AG09319 (cell line): ENCODE measurements at regions not wholly inside any gene's neighbourhood (a gene's known extent, or its start where the extent isn't known, plus 50 kb on each side); places are given as distances from the start of the nearest gene placed in this dataset.

Experiments used
- DNase-seq: peaks from one replicate; pipeline ENCODE4 v3.0.0-alpha.2; 2010; ENCODE audit warnings: low read depth; ENCODE audit errors: extremely low read depth
- TF ChIP-seq, protein P1 (sequence below): IDR thresholded peaks from 2 replicates; pipeline ENCODE4 v1.5.1; 2011; ENCODE audit warnings: low read depth, mild to moderate bottlenecking, inconsistent platforms, low read length, moderate library complexity

DNA sequence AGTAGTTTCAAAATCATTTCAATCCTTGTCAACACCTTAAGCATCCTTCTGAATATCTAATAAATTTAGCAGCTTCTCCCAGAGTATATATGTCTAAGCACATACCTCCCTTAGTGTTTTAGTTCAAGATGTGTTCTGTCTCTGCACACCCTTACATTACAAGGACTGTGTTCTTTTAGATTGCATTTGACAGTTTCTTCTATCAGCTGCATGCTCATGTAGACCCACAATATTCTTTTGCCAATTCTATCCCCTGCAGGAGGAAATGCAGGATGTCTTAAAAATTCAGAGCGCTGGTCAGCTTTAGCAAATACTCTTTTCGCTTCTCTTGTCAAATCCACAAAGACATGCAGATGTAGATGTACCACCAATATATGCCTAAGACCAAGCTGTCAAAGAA lies 145.8 kb upstream of the SLC30A5 start:
- DNase-seq: no peak
- TF ChIP-seq, protein P1, sequence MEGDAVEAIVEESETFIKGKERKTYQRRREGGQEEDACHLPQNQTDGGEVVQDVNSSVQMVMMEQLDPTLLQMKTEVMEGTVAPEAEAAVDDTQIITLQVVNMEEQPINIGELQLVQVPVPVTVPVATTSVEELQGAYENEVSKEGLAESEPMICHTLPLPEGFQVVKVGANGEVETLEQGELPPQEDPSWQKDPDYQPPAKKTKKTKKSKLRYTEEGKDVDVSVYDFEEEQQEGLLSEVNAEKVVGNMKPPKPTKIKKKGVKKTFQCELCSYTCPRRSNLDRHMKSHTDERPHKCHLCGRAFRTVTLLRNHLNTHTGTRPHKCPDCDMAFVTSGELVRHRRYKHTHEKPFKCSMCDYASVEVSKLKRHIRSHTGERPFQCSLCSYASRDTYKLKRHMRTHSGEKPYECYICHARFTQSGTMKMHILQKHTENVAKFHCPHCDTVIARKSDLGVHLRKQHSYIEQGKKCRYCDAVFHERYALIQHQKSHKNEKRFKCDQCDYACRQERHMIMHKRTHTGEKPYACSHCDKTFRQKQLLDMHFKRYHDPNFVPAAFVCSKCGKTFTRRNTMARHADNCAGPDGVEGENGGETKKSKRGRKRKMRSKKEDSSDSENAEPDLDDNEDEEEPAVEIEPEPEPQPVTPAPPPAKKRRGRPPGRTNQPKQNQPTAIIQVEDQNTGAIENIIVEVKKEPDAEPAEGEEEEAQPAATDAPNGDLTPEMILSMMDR: no peak

DNA sequence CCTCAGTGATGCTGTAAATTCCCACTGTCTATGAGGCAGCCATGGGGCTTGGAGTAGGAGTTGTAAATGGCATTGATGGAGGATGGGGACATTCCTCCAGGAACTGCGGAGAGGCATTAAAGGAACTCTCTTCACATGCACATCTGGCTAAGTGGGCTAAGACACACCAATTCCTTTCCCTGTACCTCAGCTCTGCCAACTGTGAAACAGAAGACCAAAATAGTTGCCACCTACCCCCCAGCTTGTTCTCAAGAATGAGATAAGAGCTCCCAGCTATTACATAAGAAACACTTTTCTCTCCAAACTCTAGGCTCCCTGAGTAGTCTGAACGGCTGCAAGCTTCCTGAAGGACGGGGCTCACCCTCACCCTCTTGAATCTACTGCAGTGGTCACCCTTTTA lies 144.6 kb upstream of the SLC30A5 start:
- TF ChIP-seq, protein P1: no peak
- no peak for DNase-seq

DNA sequence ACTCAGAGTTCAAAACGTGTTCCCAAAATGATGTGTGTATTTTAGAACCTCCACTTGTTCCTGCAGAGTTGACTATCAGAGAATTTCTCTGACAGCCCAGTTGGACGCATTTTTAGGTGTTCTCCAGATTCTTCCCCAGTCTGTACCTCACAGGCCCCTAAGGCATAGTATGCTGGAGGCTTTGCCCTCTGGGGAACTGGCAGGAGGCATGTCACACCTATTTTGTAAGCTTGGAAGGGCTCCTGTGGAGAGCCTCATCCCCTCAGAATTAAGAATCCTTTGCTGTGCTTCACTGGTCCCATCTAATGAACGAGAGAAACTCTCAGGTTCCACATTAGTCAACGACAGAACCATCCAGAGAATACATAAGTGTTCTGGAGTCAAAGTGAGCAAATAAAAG lies 144.1 kb upstream of the SLC30A5 start:
- DNase-seq: no peak
- TF ChIP-seq, protein P1: no peak

DNA sequence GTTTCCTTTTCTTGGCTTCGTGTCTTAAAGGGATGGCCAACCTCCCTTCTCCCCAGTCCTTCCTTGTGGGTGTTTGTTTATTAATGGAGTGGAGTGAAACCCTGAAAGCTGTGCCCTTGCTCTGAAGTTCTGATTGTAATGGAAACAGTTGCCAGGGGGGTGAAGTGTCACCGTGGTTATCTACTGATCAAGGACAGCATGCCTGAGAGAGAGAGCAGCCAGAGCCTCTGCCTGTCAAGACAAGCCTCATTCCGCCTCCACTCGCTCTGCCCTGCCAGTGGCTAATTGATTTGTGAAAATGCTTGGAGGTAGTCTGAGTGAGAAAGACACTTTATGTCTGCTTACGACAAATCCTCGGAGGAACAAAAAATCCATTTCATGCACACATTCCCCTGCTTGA lies 143.7 kb upstream of the SLC30A5 start:
- DNase-seq: no peak
- TF ChIP-seq, protein P1: no peak

DNA sequence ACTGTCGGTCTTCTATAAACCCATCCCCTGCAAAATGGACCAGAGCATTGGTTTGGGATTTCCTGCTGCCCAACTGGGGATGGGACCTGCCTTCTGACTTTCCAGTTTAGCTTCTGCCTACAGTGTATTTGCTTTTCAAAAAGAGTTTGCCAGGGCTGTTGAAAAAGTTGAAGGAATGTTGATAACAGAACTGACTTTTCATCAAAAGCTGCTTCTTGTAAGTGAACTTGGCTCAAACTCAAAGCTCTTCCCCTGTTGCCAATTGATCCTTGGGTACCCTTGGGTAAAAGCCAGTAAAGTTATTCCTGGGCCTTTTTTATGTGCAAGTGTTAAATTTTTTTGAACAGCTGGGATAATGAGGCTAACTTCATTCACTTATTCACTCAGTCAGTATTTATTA lies 142.9 kb upstream of the SLC30A5 start:
- TF ChIP-seq, protein P1: no peak
- DNase-seq: no peak

DNA sequence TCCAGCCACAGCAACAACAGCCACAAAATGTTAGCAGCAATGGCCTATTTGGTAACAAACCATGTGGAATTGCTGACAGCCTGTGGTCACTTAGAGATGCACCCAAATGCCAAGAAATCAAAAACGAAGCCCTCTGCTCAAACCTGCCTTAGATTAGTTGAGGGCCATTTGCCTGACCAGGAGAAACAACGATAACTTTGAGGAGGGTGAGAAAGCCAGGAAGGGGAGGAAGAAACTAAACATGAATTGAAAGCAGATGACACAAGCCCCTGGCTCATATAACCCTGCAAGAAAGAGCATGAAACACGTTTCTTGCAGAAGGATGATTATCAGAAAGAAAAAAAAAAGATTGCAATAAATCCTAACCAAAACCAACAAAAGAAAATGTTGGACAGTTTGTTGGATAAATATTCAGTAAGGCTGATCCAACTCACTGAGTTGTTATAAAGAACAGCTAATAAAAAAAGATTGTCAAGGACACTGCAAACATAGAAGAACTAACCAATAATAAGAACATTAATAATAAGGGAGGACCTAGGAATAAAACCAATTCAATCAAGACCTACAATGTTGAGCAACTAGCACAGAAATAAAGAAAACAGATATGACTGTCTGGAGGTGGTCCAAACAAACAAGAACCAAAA lies 140.5 kb upstream of the SLC30A5 start:
- TF ChIP-seq, protein P1: no peak
- no peak for DNase-seq

DNA sequence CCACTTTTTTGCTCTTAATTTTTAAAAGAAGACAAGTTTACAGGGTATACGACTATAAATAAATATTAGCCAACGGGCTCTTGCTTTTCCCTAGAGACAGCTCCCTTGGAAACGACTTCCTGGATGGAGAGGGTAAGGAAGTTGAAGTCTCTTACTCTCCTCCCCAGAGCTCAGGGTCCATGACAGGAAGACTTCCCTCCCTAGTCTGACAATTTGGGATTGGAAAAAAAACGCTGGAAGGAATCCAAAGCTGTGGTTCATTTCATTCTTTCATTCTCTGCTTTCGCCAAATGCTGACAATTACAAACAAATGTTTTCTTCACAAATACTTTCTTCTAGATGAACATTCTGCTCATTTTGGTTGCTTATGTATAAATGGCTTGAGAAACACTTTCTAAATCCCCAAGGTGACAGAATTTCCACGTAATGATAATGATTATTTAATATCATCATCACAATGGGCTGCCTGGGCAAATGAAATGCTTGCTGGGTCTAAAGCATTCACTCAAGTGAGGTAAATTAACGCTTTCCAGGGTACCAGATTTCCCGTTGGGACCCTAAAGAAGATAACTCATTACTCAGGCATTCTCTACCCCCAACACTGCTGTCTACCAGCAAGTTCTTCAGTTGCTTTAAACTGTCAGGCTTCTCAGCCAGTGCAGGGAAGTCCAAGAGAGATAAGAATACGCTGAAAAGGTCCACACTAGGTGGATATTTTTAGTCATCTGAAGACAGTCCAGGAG lies 139.8 kb upstream of the SLC30A5 start:
- DNase-seq: no peak

More for the DNA sequence above, 139.8 kb upstream of the SLC30A5 start:
- TF ChIP-seq, protein P1: no peak
